Epidermal melanocyte (primary cell): ENCODE measurements at regions not wholly inside any gene's neighbourhood (a gene's known extent, or its start where the extent isn't known, plus 50 kb on each side); places are given as distances from the start of the nearest gene placed in this dataset.
"Not testable (repeated sequence)": the region's sequence is repeated elsewhere in the genome, so short reads cannot be mapped to it uniquely, and the experiment has no call there.

Experiments
- DNase-seq: peaks from one replicate; pipeline ENCODE4 v3.0.0; 2011; ENCODE audit warnings: low spot score; ENCODE audit not compliant: insufficient read length

DNA sequence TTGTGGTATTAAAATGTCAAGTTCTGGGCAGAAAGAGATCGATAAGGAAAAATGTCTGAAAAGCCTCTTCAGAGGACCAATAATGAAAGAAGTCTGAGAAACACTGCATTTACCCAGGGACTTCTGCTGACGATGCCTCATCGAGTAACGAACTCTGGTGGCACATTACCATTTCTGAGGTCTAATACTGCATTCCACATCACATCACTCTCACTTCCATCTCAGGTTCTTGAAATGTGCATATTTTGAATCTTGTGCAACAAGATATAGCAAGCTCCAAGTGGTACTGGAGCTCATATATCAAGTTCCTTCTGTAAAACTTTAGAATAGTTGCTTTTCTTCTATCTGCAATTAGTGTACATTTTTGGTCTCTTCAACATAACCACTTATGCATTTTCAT, 619.1 kb upstream of the DDX18 start:
- no peak for DNase-seq

DNA sequence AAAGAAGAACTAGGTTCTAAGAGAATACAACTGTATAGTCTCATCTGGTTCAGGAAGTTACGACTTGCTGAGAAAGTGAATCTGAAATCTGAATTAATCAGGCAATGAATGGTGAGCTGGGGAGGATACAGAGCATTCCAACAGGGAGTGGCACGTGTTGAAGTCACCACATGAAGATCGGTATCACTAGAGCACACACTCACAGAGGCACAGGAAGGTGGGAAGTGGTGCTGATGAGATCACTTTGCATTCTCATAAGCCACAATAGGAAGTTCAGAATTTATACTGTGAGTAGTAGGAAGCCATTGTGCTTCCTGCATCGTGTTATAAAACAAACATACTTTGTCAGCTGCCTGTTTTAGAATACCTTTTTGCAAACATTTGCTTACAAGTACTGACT, 615.0 kb upstream of the DDX18 start:
- DNase-seq = no peak

DNA sequence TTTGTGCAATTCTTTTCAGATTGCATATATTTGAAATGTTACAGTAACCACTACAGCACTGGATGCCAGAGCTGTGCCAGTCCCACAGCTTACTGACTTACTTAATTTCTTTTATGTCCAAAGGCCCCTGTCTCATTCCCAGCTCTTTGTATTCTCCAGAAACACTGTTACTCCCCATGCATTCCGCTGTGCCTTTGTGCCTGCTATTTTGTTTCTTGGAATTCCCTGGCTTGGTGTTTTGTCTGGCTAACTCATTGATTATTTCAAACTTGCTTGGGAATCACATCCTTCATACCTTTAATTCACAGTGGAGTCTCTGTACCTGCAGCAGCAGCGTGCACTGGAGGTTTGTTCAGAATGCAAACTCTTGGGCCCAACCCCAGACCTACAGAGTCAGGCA, 601.9 kb upstream of the DDX18 start:
- no peak for DNase-seq

DNA sequence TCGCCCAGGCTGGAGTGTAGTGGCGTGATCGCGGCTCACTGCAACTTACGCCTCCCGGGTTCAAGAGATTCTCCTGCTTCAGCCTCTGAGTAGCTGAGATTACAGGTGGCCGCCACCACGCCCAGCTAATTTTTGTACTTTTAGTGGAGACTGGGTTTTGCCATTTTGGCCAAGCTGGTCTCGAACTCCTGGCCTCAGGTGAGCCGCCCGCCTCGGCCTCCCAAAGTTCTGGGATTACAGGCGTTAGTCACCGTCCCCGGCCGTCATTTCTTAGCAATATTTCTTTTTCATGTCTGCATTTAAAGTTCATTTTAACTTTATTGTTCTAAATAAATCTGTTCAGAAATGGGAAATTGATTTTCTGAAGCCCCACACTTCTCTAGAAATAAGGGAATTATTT, 597.3 kb upstream of the DDX18 start:
- DNase-seq = no peak

DNA sequence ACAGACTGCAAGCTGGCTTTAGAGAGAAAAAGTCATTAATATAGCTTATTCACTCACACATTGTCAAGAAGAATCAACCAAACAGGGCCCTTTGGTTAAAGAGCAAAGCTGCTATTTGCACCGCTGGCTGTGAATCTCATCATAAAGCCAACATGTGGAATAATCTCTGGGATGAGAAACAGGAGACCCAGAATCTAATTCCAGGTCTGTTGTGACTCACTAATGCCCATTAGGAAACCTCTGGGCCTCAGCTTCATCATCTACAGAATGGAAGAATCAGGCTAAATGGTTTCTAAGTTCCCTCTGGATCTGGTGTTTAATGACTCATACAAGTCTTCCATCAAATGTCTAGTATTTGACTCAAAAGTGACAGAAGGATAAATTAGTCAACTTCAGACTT, 591.7 kb upstream of the DDX18 start:
- DNase-seq = no peak

DNA sequence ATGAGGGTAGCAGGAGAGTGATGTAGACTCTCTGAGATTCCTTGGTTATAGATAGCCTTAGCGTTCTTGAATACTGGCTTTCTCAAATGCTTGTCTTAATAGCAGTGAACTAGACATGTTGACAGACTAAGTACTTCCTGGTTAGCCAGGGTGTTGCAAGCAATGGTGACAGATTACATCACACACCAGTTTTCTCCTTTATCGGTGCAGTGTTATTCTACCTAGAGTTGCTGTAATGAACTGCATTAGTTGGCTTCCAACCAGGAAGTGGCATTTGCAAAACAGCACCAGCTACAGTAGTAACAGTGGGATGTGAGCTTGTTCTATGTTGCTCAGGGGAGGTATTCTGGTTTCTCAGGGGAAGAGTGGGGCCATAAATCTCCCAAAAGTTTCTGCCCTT, 582.2 kb upstream of the DDX18 start:
- DNase-seq = no peak

DNA sequence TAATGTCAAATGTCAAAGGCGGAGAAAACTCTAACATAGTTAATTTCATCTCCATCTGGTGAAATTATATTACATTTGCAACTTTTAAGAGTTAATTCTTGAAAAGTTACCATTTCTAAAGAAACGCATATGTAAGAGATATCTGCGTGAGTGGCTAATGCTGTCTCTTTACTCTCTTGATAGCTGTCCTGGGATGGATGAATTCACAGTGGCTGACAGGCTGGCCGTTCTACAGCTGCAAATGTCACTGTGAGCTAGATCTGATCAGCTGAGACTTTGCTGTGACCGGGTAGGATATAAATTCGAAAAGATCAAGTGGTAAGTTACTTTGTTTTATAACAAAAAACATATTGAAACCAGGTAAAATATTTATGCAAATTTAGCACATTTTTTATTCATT, 557.1 kb upstream of the DDX18 start:
- DNase-seq = no peak

DNA sequence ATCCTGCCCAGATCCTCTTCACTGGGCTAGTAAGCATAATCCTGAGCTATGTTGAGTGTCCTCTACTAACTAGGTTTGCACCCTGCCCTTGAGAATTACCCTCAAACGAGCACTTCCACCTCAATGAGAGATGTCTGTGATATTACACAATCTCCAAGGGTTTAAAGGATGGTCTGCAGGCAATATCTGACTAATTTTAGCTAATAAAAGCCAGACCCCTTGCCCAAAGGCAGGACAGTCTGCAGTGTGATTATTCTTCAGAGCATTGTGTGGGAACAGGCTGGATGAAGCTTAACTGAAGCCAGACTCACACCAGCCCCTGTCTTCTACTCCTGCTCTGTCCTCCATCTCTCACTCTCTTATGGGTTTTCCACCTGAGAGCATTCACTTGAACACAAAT, 544.9 kb upstream of the DDX18 start:
- DNase-seq = no peak

DNA sequence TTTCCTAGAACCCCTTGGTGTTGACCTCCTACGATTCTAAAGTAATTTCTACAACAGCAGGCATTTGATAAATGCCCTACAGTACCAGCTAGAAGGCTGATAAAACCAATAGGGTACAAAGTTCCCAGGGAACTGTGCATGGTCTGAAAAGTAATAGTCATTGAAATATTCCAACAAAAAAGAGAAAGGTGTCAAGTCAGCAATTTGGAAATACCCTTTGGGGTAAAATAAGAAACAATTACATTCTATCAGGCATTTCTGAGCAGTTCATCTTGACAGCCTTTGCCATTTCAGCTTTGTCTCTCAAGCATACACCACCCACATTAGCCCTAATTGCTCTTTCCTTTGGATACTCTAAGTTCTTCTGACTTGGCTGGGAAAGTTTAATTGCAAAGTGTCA, 542.9 kb upstream of the DDX18 start:
- DNase-seq = no peak

DNA sequence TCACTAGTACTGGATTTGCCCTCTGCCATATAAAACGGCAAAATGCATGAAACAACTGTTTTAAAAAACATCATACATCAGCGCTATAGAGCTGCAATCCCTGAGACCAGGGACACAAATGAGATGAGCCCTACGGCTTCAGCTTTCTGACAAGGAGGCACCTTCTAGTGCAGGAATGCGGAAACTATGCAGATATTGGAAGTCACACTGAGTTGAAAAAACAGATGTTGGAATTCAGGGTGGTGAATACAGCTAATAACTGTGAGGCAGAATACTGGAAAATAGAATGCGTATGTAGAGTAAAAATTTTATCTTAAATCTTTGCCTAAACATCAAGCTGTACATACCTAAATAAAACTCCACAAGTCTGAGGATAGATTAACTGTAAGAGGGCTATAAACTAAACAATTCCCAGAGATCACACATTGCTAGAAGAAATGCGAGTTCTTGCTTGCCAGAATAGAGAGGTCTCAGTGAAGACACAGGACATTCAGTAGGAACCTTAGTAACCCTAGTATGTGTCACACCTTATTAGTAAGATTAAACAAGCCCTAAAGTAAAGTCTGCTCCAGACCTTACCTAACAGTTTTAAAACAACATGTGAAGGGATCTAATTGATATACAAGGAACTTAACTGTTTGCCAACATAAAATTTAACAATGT, 541.4 kb upstream of the DDX18 start:
- no peak for DNase-seq

DNA sequence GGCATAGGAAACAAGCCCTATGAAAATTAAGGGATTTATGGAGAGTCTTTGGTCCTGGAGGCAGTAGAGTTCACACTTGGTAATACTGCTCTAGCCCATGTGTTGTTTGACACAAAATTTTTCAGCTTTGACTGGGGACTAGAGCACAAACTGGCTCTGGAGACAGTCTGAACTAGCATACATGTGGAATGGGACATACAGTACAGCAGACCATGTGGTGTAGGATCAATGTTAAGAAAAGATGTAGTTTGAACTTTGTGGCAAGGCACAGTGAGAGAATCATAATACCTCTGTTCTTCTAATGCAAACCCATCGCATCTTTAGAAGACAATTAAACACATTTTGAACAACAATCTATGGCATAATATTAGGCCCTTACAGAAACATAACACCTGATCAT, 521.5 kb upstream of the DDX18 start:
- no peak for DNase-seq

DNA sequence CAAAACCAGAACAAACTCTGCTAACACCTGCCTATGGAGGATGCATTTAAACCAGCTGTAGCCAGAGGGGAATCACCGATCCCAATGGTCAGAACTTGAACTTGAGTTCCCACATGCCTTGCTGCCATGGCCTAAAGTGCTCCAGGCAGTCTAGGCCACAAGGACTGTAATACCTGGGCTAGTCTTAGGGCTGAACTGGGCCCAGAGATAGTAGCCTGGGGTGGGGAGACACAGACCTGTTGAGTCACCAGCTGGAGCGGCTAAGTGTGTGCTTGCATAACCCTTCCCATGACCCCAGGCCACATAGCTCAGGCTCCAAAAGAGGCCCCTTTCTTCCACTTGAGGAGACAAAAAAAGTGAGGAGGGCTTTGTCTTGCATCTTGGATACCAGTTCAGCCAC, 515.0 kb upstream of the DDX18 start:
- DNase-seq = no peak

DNA sequence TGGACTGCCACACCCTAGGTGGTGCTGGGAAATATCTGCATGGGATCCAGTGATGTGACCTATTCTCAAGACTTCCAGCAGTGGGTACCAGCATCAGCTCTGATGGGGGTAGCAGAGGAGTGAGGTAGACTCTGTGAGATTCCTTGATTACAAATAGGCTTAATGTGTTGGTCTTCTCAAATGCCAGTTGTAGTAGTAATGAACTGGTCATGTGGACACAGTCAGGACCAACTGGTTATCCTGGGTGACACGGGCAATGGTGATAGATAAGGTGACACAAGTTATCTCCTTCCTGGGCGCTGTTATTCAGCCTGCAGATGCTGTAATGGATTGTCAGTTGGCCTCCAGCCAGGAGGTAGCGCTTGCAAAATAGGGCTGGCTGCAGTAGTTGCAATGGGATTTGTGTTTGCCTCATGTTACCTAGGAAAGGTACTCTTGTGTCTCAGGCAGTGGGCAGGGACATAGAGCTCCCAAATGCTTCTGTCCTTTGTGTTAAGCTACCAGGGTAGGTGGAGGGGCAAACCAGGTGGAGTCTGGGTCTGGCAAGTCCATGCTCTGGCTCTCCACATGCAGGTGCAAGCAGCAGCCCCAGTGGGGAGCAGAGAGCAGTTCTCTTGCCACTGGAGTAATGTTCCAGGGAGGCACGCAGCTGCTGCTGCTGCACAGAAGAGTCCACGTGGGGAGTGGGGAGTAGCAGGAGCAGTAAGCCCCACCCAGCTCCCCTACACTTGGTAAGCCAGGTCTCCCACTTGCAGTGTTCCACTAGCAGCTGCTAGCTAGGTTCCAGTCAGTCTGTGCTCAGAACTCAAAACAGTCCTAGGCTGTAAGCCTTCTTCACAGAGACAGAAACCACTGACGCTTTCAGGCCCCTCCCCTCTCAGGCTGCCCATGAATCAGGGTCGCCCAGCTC, 505.4 kb upstream of the DDX18 start:
- DNase-seq = no peak

DNA sequence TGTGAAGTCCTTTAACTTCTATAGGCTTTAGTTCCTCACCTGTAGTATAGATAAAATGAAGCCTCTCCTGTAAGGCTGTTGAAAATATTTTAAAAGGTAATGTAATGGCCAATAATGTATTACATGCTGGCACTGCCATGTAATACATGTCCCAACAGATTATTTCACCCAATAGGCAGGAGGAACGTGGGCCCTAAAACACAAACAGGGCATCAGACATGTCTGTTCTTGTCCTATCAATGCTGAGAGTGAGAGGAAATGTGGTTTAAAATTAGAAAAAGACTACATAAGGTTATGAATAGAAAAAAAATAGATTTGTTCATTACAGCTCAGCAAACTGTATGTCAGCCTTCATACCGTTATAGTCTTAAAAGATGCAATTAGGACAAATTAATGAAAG, 492.7 kb upstream of the DDX18 start:
- no peak for DNase-seq

DNA sequence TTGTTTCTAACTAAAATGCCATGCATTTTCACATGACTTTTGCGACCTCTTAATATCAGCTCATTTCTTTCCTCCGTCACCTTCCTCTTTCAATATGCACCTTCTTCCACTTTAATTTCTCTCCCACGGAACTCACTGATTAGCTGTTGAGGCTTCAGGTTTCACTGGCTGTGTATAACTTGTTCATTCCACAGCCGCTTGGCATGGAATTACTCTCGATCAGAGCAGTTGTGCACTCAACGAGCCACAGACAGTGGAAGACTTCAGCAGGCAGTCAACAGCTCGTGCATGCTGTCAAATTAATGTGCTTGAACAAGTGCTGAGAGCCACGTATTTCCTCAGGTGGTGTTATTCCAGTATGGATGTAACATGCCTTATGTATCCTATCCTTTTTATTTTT, 491.2 kb upstream of the DDX18 start:
- DNase-seq = no peak

DNA sequence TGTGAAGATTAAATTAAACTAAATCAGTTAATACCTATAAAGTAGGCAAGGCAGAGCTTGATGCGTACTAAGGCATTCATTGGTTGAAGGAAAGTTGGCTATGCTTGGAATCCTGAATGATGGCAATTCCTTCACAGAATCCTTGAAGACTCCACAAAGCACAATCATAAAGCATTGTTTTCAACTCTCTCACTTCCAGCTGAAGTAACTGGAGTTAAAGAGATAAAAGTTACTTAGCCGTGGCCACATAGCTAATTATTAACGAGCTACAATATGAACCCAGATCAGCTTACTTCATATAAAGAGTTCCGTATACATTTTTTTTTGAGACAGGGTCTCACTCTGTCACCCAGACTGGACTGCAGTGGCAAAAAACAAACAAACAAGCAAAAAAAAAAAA, 483.9 kb upstream of the DDX18 start:
- no peak for DNase-seq

DNA sequence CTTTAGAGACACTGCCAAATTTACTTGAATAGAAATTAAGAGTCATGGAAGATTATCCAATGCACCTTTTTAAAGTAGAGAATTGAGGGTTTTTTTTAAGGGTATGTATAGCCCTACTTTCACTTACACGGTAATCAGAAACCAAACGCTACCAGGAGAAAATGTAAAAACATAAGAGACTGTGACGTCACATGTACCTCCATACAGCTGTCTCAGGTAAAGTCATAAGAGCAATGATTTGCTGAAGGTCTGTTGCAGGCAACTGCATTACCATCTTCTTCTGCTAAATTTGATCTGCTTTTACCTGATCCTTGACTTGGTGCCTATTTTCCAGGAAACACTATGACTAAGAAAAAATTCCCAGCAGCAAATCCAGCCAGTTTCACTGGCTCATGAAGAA, 478.5 kb upstream of the DDX18 start:
- no peak for DNase-seq

DNA sequence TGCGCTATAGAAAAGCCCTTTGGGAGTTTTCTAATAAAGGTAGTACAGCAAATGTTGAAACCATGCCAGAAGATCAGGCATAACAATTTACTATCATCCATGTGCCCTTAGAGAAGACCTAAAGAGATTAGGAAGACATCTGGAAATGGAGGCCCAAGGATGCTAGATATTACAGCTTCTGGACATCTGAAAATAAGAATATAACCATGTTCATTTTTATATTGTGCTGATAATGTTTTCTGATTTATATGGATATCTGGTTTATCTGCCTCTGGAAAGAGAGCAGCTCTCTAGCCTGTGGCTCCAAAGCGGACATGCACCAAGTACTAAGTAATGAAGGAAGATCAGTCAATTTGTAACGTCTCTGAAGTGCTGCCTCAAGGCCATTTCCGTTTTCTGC, 478.0 kb upstream of the DDX18 start:
- no peak for DNase-seq

DNA sequence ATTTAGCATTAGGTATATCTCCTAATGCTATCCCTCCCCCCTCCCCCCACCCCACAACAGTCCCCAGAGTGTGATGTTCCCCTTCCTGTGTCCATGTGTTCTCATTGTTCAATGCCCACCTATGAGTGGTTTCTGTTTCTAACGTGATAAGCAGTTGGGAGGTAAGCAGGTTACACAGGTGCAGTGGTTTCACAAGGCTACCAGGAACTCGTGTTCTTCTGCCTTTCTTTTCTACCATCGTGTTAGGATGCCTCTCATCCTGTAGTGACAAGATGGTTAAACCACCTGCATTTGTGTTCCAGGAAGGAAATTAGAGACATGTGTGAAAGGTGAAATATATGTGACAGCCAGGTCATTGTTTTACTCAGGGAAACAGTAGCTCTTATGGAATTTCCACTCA, 476.5 kb upstream of the DDX18 start:
- DNase-seq = not testable (repeated sequence)

DNA sequence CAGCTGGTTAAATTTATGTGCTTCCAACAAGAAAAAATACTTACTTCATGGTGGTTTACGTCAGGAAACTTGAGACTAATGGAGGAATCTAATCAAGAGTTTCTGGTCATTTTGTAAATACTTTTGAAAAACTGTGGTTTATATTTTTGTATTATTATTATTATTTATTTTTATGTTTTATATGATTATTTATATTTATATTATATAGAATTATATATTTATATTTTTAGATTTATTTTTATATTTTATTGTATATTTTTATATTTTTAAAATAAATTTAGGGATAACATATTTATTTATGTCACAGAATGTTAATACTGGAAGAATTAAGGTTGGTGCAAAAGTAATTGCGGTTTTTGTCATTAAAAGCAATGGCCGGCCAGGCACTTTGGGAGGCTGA, 474.5 kb upstream of the DDX18 start:
- no peak for DNase-seq

DNA sequence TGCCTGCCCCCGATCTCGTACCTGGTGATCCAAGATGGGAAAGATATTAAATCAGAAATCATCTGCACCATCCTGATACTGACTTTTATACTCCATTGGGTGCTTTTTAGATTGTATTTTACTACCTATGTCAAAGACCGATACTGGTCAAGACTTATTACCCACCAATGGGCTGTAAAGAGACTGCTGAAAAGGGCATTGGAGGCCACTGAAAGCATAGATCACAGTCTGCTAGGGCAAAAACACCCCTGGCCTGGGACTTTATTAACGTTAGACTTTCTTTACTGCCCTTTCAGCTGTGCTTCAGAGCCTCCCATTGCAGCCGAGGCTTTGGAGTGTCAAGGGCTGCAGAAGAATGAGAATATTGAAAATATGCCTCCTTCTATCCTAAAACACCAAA, 472.8 kb upstream of the DDX18 start:
- no peak for DNase-seq

DNA sequence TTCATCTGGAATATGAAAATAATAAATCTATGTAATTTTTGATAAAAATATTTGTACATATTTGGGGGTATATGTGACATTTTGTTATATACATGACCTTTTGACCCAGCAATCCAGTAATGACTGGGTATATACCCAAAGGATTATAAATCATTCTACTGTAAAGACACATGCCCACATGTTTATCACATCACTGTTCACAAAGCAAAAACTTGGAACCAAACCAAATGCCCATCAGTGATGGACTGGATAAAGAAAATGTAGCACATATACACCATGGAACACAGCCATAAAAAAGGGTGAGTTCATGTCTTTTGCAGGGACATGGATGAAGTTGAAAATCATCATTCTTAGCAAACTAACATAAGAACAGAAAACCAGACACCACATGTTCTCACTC, 472.1 kb upstream of the DDX18 start:
- DNase-seq = no peak

DNA sequence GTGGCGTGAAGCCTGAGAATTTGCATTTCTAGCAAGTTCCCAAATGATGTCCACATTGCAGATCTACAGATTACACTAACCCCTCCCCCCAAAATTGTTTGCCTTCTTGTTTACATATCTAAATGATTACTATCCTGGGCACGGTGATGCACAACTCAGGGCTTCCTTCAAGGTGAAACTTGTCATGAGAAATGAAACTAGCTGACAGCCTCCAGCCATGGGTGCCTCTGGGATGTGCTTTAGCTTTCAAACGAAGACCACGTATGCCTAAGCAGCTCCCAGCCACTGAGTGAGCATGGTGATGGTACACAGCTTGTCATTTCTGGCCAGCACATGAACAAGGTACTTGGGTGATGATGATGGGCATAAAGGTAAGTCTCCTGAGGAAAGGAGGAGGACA, 464.8 kb upstream of the DDX18 start:
- no peak for DNase-seq
